SH-SY5Y (cell line): ENCODE measurements at regions not wholly inside any gene's neighbourhood (a gene's known extent, or its start where the extent isn't known, plus 50 kb on each side); places are given as distances from the start of the nearest gene placed in this dataset.

Experiments
- GATA2 ChIP-seq: IDR thresholded peaks from 2 replicates; pipeline ENCODE4 v1.6.1; 2011; ENCODE audit warnings: mild to moderate bottlenecking, low read depth, low read length
- GATA3 ChIP-seq: IDR thresholded peaks from 2 replicates; pipeline ENCODE4 v1.6.1; 2011; ENCODE audit warnings: low read depth, mild to moderate bottlenecking, low read length, moderate library complexity

DNA sequence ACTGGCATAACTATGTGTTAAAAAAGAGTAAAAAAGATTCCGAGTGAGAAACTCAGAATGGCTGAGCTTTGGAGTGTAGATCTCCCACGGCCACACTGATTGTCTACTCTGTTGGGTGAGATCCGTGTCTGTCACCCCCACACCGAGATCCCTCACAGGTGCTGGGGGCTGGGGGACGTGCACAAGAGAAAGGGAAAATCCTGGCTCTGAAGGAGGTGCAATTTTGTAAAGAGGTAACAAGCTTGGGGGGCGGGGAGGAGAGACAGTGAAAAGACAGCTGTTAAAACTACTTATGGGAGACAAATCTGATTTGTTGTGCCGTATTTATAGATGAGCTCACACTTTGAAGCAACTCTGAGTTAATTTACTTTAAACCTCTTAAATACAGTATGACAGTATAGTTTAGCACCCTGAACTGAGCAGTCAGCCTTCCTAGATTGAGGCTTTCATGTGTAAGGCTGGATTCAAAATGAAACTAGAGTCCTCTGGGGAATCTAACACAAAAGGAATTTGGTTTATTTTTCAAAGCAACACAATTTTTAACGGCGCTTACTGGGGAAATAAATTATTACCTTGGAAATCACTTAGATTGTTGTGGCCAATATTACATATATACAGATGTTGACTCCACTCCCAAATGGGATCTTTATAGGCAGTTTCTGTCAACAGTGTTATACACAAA, 167.4 kb upstream of the RGS6 start:
- no peak for TF ChIP-seq GATA3
- no peak for TF ChIP-seq GATA2
